ENCODE measurements at regions not wholly inside any gene's neighbourhood (a gene's known extent, or its start where the extent isn't known, plus 50 kb on each side); places are given as distances from the start of the nearest gene placed in this dataset.
"Not testable (repeated sequence)": the region's sequence is repeated elsewhere in the genome, so short reads cannot be mapped to it uniquely, and the experiment has no call there.

DNA sequence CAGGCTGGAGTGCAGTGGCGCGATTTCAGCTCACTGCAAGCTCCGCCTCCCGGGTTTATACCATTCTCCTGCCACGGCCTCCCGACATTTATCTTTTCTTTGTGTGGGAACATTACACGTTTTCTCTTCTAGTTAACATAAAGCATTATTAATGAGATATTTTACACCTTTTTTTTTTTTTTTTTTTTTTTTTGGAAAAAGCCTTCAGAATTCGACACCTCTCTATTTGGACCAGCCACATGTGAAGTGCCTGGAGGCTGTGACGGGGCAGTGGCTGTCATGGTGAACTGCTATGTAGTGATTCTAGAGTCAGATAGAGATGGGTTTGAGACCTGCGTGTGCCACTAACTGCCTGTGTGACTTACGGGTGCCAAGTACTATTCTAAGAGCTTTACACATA, 64.3 kb downstream of the SMIM38 start:
- H3K4me1 Mint-ChIP-seq (ENCODE audit: low read depth, unreplicated experiment): no peaks in the 10 kb centered on the region
- peaks cover 20% of the 10 kb centered on the region for H3K9me3 Mint-ChIP-seq (ENCODE audit: unreplicated experiment)
- ChIA-PET POLR2A (no interaction called here), CTCF (interaction anchor here (0.6 kb wide), 1 partner anchor 318 kb away, joined by 3 read pairs; no protein-coding TSS in a partner anchor)
- H3K27me3 Mint-ChIP-seq (ENCODE audit: insufficient read depth, unreplicated experiment): peaks cover 13% of the 10 kb centered on the region
- no peak overlapping the region for H3K27ac Mint-ChIP-seq (ENCODE audit: unreplicated experiment)
- TF ChIP-seq, protein P1, sequence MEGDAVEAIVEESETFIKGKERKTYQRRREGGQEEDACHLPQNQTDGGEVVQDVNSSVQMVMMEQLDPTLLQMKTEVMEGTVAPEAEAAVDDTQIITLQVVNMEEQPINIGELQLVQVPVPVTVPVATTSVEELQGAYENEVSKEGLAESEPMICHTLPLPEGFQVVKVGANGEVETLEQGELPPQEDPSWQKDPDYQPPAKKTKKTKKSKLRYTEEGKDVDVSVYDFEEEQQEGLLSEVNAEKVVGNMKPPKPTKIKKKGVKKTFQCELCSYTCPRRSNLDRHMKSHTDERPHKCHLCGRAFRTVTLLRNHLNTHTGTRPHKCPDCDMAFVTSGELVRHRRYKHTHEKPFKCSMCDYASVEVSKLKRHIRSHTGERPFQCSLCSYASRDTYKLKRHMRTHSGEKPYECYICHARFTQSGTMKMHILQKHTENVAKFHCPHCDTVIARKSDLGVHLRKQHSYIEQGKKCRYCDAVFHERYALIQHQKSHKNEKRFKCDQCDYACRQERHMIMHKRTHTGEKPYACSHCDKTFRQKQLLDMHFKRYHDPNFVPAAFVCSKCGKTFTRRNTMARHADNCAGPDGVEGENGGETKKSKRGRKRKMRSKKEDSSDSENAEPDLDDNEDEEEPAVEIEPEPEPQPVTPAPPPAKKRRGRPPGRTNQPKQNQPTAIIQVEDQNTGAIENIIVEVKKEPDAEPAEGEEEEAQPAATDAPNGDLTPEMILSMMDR (IDR thresholded peaks at IDR 0.05; ENCODE audit: insufficient read depth in 1 of 2, low read depth in 1 of 2, low read length in 1 of 2, severe bottlenecking in 1 of 2, unreplicated experiment in 1 of 2): no peak
- Histone ChIP-seq H3K9me3 (peaks cover 9% of the 10 kb centered on the region), H3K36me3 (ENCODE audit: control insufficient read depth, insufficient read depth, low read length) (no peaks in the 10 kb centered on the region), H3K4me3 (ENCODE audit: low read depth, low read length) (no peak overlapping the region), H3K27me3 (replicated peaks; ENCODE audit: control insufficient read depth, insufficient read depth, low read length) (no peaks in the 10 kb centered on the region), H3K4me1 (no peaks in the 10 kb centered on the region)
- no TSS peak for BruUV-seq (replicated peaks)
- DNase-seq: peak in 1 of 2 experiments; percentile 14
- H3K36me3 Mint-ChIP-seq (ENCODE audit: insufficient read depth, unreplicated experiment): no peaks in the 10 kb centered on the region
- intact Hi-C loops (cut with micrococcal nuclease; ENCODE audit: unreplicated experiment): no loop called here
- H3K4me3 Mint-ChIP-seq (ENCODE audit: unreplicated experiment): no peak overlapping the region

DNA sequence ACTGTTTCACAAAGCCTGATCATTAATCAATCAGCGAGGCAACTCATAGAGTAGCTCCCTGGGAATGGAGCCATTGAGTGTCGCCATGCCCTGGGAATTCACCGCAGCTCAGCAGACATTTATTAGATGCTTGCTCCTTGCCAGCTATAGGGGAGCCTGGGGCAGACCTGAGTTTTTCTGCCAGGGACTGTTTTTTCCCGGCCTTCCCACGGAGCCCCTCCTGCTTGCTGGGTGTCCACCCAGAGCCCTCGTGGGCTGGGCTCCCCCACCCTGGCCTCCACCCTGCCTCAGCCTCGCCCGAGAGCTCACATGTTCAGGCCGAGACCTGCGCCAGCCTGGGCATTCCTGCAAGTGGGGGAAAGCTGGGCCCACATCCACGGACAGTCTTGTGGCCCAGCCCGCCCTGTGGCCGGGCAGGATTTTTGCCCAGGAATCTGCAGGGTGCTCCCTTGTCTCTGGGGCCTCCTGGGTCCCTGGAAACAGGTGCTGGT, 64.9 kb downstream of the SMIM38 start:
- Histone ChIP-seq H3K27me3 (replicated peaks; ENCODE audit: control insufficient read depth, insufficient read depth, low read length) (no peaks in the 10 kb centered on the region), H3K36me3 (ENCODE audit: control insufficient read depth, insufficient read depth, low read length) (no peaks in the 10 kb centered on the region), H3K9me3 (peaks cover 16% of the 10 kb centered on the region), H3K4me1 (no peaks in the 10 kb centered on the region), H3K4me3 (ENCODE audit: low read depth, low read length) (no peak overlapping the region)
- TF ChIP-seq, protein P1 (IDR thresholded peaks at IDR 0.05; ENCODE audit: insufficient read depth in 1 of 2, low read depth in 1 of 2, low read length in 1 of 2, severe bottlenecking in 1 of 2, unreplicated experiment in 1 of 2): no peak
- H3K4me1 Mint-ChIP-seq (ENCODE audit: low read depth, unreplicated experiment): no peaks in the 10 kb centered on the region
- POLR2A ChIA-PET: no interaction called here
- CTCF ChIA-PET: no interaction called here
- intact Hi-C loops (cut with micrococcal nuclease; ENCODE audit: unreplicated experiment): no loop called here
- peaks cover 26% of the 10 kb centered on the region for H3K9me3 Mint-ChIP-seq (ENCODE audit: unreplicated experiment)
- BruUV-seq (replicated peaks): no TSS peak
- peaks cover 16% of the 10 kb centered on the region for H3K27me3 Mint-ChIP-seq (ENCODE audit: insufficient read depth, unreplicated experiment)
- no peak overlapping the region for H3K4me3 Mint-ChIP-seq (ENCODE audit: unreplicated experiment)
- peak in 1 of 2 experiments; percentile 32 for DNase-seq
- no peaks in the 10 kb centered on the region for H3K36me3 Mint-ChIP-seq (ENCODE audit: insufficient read depth, unreplicated experiment)
- no peak overlapping the region for H3K27ac Mint-ChIP-seq (ENCODE audit: unreplicated experiment)

DNA sequence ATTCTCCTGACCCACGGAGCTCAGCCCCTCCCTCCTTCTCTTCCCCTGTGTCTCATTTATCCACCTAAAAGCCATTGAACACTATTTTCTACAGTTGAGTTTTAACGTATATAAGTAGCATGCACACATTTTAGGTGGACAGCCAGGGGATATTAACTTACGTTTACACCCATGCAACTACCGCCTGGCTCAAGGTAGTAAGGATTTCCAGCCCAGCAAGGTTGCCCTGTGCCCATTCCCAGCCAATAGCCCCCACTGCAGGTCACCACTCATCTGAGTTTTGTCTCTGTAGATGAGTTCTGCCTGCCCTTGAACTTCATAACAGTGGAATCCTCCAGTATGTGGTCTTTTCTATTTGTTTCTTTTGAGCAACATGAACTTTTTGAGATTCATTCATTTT, 65.4 kb downstream of the SMIM38 start:
- ChIA-PET POLR2A (no interaction called here), CTCF (no interaction called here)
- peak in 1 of 2 experiments; percentile 19 for DNase-seq
- H3K9me3 Mint-ChIP-seq (ENCODE audit: unreplicated experiment): peaks cover 31% of the 10 kb centered on the region
- BruUV-seq (replicated peaks): no TSS peak
- TF ChIP-seq, protein P1 (IDR thresholded peaks at IDR 0.05; ENCODE audit: insufficient read depth in 1 of 2, low read depth in 1 of 2, low read length in 1 of 2, severe bottlenecking in 1 of 2, unreplicated experiment in 1 of 2): no peak
- Histone ChIP-seq H3K36me3 (ENCODE audit: control insufficient read depth, insufficient read depth, low read length) (no peaks in the 10 kb centered on the region), H3K27me3 (replicated peaks; ENCODE audit: control insufficient read depth, insufficient read depth, low read length) (no peaks in the 10 kb centered on the region), H3K9me3 (peaks cover 20% of the 10 kb centered on the region), H3K4me3 (ENCODE audit: low read depth, low read length) (no peak overlapping the region), H3K4me1 (no peaks in the 10 kb centered on the region)
- no peak overlapping the region for H3K4me3 Mint-ChIP-seq (ENCODE audit: unreplicated experiment)
- H3K27ac Mint-ChIP-seq (ENCODE audit: unreplicated experiment): no peak overlapping the region
- H3K27me3 Mint-ChIP-seq (ENCODE audit: insufficient read depth, unreplicated experiment): peaks cover 18% of the 10 kb centered on the region
- intact Hi-C loops (cut with micrococcal nuclease; ENCODE audit: unreplicated experiment): no loop called here
- H3K36me3 Mint-ChIP-seq (ENCODE audit: insufficient read depth, unreplicated experiment): no peaks in the 10 kb centered on the region
- H3K4me1 Mint-ChIP-seq (ENCODE audit: low read depth, unreplicated experiment): no peaks in the 10 kb centered on the region

DNA sequence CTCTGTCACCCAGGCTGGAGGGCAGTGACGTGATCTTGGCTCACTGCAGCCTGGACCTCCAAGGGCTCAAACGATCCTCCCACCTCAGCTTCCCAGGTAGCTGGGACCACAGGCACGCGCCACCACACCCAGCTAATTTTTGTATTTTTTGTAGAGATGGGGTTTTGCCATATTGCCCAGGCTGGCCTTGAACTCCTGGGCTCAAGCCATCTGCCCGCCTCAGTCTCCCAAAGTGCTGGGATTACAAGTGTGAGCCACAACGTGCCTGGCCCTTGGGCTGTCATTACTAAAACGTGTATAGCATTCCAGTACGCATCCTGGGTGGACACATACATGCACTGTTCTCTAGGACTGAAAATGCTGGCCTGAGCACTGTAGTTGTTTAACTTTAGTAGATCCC, 65.9 kb downstream of the SMIM38 start:
- H3K4me3 Mint-ChIP-seq (ENCODE audit: unreplicated experiment); H3K36me3 Mint-ChIP-seq (ENCODE audit: insufficient read depth, unreplicated experiment); intact Hi-C loops (cut with micrococcal nuclease; ENCODE audit: unreplicated experiment); H3K4me3 ChIP-seq (ENCODE audit: low read depth, low read length); CTCF ChIA-PET; BruUV-seq (replicated peaks); H3K4me1 ChIP-seq; H3K36me3 ChIP-seq (ENCODE audit: control insufficient read depth, insufficient read depth, low read length); H3K4me1 Mint-ChIP-seq (ENCODE audit: low read depth, unreplicated experiment); POLR2A ChIA-PET; H3K27ac Mint-ChIP-seq (ENCODE audit: unreplicated experiment); H3K27me3 ChIP-seq (replicated peaks; ENCODE audit: control insufficient read depth, insufficient read depth, low read length): not testable (repeated sequence)
- Mint-ChIP-seq H3K9me3 (ENCODE audit: unreplicated experiment) (peaks cover 36% of the 10 kb centered on the region), H3K27me3 (ENCODE audit: insufficient read depth, unreplicated experiment) (peaks cover 24% of the 10 kb centered on the region)
- H3K9me3 ChIP-seq: peaks cover 23% of the 10 kb centered on the region
- DNase-seq: peak in 1 of 2 experiments; percentile 18

Data from Caco-2 (cell line).